Lower leg skin (tissue), 4 donors: ENCODE measurements at regions not wholly inside any gene's neighbourhood (a gene's known extent, or its start where the extent isn't known, plus 50 kb on each side); places are given as distances from the start of the nearest gene placed in this dataset.

Experiments used
- DNase-seq, 2 donors: peaks; one replicate each; pipeline ENCODE4 v3.0.0-alpha.2; 2019; ENCODE audit warnings: low spot score in 2 of 2
- H3K4me3 ChIP-seq: fragments of 200-600 bp; sonication (generic); 2 replicates; pipeline ENCODE4 v1.5.1; 2017; ENCODE audit warnings: mild to moderate bottlenecking, low read depth; ENCODE audit not compliant: poor library complexity, severe bottlenecking
- POLR2A ChIP-seq, 2 donors: fragments of 450-650 bp; IDR thresholded peaks; one replicate each; pipeline ENCODE4 v1.6.1; 2016 to 2017; ENCODE audit warnings: antibody characterized with exemption in 2 of 2, mild to moderate bottlenecking in 1 of 2, moderate library complexity in 1 of 2
- WGBS, 2 donors: methylation state at CpG; one replicate each; pipeline ENCODE4 v1.1.5; 2018; 5-methylcytosine and 5-hydroxymethylcytosine counted together
- intact Hi-C: fragments of 100-400 bp; cut with DNase I; formaldehyde crosslinking; loops from one replicate; pipeline ENCODE4 v1.15.0; 2023; ENCODE audit warnings: low total_unique reads
- TF ChIP-seq, protein P1 (sequence below), 3 donors: fragments of 450-650 bp; IDR thresholded peaks; one replicate each; pipeline ENCODE4 v1.5.1; 2016; ENCODE audit warnings: antibody characterized with exemption in 3 of 3, mild to moderate bottlenecking in 3 of 3, moderate library complexity in 2 of 3

- DNase-seq: no peak
- TF ChIP-seq POLR2A (IDR thresholded peaks at IDR 0.05): no peak
- TF ChIP-seq, protein P1, sequence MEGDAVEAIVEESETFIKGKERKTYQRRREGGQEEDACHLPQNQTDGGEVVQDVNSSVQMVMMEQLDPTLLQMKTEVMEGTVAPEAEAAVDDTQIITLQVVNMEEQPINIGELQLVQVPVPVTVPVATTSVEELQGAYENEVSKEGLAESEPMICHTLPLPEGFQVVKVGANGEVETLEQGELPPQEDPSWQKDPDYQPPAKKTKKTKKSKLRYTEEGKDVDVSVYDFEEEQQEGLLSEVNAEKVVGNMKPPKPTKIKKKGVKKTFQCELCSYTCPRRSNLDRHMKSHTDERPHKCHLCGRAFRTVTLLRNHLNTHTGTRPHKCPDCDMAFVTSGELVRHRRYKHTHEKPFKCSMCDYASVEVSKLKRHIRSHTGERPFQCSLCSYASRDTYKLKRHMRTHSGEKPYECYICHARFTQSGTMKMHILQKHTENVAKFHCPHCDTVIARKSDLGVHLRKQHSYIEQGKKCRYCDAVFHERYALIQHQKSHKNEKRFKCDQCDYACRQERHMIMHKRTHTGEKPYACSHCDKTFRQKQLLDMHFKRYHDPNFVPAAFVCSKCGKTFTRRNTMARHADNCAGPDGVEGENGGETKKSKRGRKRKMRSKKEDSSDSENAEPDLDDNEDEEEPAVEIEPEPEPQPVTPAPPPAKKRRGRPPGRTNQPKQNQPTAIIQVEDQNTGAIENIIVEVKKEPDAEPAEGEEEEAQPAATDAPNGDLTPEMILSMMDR (IDR thresholded peaks at IDR 0.05): no peak
- H3K4me3 ChIP-seq: no peak overlapping the region
- intact Hi-C loops: no loop called here
- WGBS, 2 donors: 55 to 58% methylated on average over 1 of the region's 1 CpG
Observed at GRCh38 chr16:22726868-22727267, 87.1 kb upstream of the HS3ST2 start.

- intact Hi-C loops: no loop called here
- no peak for DNase-seq
- TF ChIP-seq, protein P1 (IDR thresholded peaks at IDR 0.05): no peak
- no peak for TF ChIP-seq POLR2A (IDR thresholded peaks at IDR 0.05)
- no peak overlapping the region for H3K4me3 ChIP-seq
- WGBS, 2 donors: 74 to 76% methylated on average over 10 of the region's 10 CpGs
Observed at GRCh38 chr16:22727285-22728166, 86.4 kb upstream of the HS3ST2 start.

- H3K4me3 ChIP-seq: no peak overlapping the region
- WGBS, 2 donors: 27 to 29% methylated on average over 4 of the region's 4 CpGs
- peak in 1 of 2 donors; percentile 37 for DNase-seq
- intact Hi-C loops: no loop called here
- TF ChIP-seq, protein P1 (IDR thresholded peaks at IDR 0.05): no peak
- TF ChIP-seq POLR2A (IDR thresholded peaks at IDR 0.05): no peak
Observed at GRCh38 chr16:22728167-22728836, 85.7 kb upstream of the HS3ST2 start.

GRCh38 chr16:22732400-22732799 lies 81.6 kb upstream of the HS3ST2 start:
- intact Hi-C loops: no loop called here
- no peak overlapping the region for H3K4me3 ChIP-seq
- DNase-seq: no peak
- no peak for TF ChIP-seq POLR2A (IDR thresholded peaks at IDR 0.05)
- TF ChIP-seq, protein P1 (IDR thresholded peaks at IDR 0.05): no peak
- 69 to 78% methylated on average over 2 of the region's 2 CpGs for WGBS, 2 donors

- intact Hi-C loops: no loop called here
- TF ChIP-seq POLR2A (IDR thresholded peaks at IDR 0.05): no peak
- TF ChIP-seq, protein P1 (IDR thresholded peaks at IDR 0.05): no peak
- no peak for DNase-seq
- WGBS, 2 donors: 76% methylated on average over 4 of the region's 4 CpGs
- no peak overlapping the region for H3K4me3 ChIP-seq
Observed at GRCh38 chr16:22732959-22733358, 81.0 kb upstream of the HS3ST2 start.
